Neural progenitor cell (in vitro differentiated cells): ENCODE measurements at regions not wholly inside any gene's neighbourhood (a gene's known extent, or its start where the extent isn't known, plus 50 kb on each side); places are given as distances from the start of the nearest gene placed in this dataset.

Experiments
- DNase-seq: peaks from one replicate; pipeline ENCODE4 v3.0.0-alpha.2; 2016; ENCODE audit warnings: low spot score
- H2AFZ ChIP-seq: fragments of 200-600 bp; sonication (generic); replicated peaks from 2 replicates; pipeline ENCODE4 v1.6.1; 2016; ENCODE audit warnings: antibody characterized with exemption
- H3F3A ChIP-seq: fragments of 200-600 bp; sonication (generic); 2 replicates; pipeline ENCODE4 v1.6.1; 2016; ENCODE audit warnings: antibody characterized with exemption, low read depth
- H3K27ac ChIP-seq: fragments of 200-600 bp; sonication (generic); 2 replicates; pipeline ENCODE4 v1.5.1; 2016; ENCODE audit warnings: mild to moderate bottlenecking
- H3K27me3 ChIP-seq: fragments of 200-600 bp; sonication (generic); 2 replicates; pipeline ENCODE4 v1.6.1; 2016; ENCODE audit warnings: mild to moderate bottlenecking, moderate library complexity
- H3K36me3 ChIP-seq: fragments of 200-600 bp; sonication (generic); 2 replicates; pipeline ENCODE4 v1.5.1; 2016
- H3K4me1 ChIP-seq: fragments of 200-600 bp; sonication (generic); 2 replicates; pipeline ENCODE4 v1.6.1; 2016; ENCODE audit warnings: mixed run types
- H3K4me2 ChIP-seq: fragments of 200-600 bp; sonication (generic); 2 replicates; pipeline ENCODE4 v1.6.1; 2016
- H3K4me3 ChIP-seq: fragments of 200-600 bp; sonication (generic); 2 replicates; pipeline ENCODE4 v1.5.1; 2016
- H3K79me2 ChIP-seq: fragments of 200-600 bp; sonication (generic); 2 replicates; pipeline ENCODE4 v1.6.1; 2016; ENCODE audit warnings: low read depth
- H3K9ac ChIP-seq: fragments of 200-600 bp; sonication (generic); 2 replicates; pipeline ENCODE4 v1.6.1; 2016
- H3K9me3 ChIP-seq: fragments of 200-600 bp; sonication (generic); 2 replicates; pipeline ENCODE4 v1.5.1; 2016; ENCODE audit warnings: low read depth
- H4K20me1 ChIP-seq: fragments of 200-600 bp; sonication (generic); 2 replicates; pipeline ENCODE4 v1.6.1; 2016; ENCODE audit warnings: low read depth
- H3K27ac Mint-ChIP-seq: 3 replicates; pipeline ENCODE4 v1.8.0; 2021; ENCODE audit warnings: mixed read lengths
- H3K27me3 Mint-ChIP-seq: 2 replicates; pipeline ENCODE4 v1.8.0; 2022; ENCODE audit warnings: low read depth, mild to moderate bottlenecking, inconsistent platforms, moderate library complexity, mixed read lengths; ENCODE audit not compliant: insufficient read depth
- H3K36me3 Mint-ChIP-seq: 3 replicates; pipeline ENCODE4 v1.8.0; 2021; ENCODE audit warnings: mixed read lengths
- H3K4me1 Mint-ChIP-seq: 3 replicates; pipeline ENCODE4 v1.8.0; 2021; ENCODE audit warnings: mixed read lengths
- H3K4me3 Mint-ChIP-seq: 3 replicates; pipeline ENCODE4 v1.8.0; 2021; ENCODE audit warnings: mild to moderate bottlenecking, moderate library complexity, mixed read lengths
- H3K9me3 Mint-ChIP-seq: 3 replicates; pipeline ENCODE4 v1.8.0; 2020; ENCODE audit warnings: mixed read lengths
- EZH2 ChIP-seq: fragments of 200-600 bp; sonication (generic); IDR thresholded peaks from 2 replicates; pipeline ENCODE4 v1.6.1; 2017; ENCODE audit warnings: antibody characterized with exemption, mild to moderate bottlenecking, moderate library complexity
- EZH2phosphoT487 ChIP-seq: fragments of 200-600 bp; sonication (generic); IDR thresholded peaks from 2 replicates; pipeline ENCODE4 v1.6.1; 2017; ENCODE audit warnings: antibody characterized with exemption
- TF ChIP-seq, protein P1 (sequence below): fragments of 200-600 bp; sonication (generic); IDR thresholded peaks from 2 replicates; pipeline ENCODE4 v1.5.1; 2017; ENCODE audit warnings: antibody characterized with exemption, mild to moderate bottlenecking

DNA sequence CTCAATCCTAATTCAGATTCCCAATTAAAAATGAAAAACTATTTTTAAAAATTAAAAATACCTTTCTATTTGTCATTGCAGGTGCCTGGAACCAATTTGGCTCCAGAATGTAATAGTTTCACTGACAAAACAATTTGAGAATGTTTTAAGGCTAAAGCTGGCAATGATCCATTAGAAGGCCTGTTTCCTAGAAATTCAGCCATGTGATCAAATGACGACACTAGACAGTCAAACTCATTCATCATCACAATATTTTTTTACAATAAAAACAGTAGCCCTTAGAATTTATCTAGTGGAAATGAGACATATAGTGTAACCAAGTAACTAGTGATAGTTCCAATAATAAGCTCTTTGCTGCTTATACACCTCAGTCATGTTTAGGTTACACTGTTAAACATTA is 75.4 kb upstream of the MAP3K1 start:
- Histone ChIP-seq H4K20me1 (no peaks in the 10 kb centered on the region), H3K4me3 (no peak overlapping the region), H3K9ac (no peak overlapping the region), H3F3A (no peaks in the 10 kb centered on the region), H3K4me2 (no peak overlapping the region), H3K27me3 (no peaks in the 10 kb centered on the region), H3K36me3 (no peaks in the 10 kb centered on the region), H3K79me2 (no peaks in the 10 kb centered on the region), H3K9me3 (no peaks in the 10 kb centered on the region), H3K27ac (no peak overlapping the region), H3K4me1 (no peaks in the 10 kb centered on the region), H2AFZ (no peak overlapping the region)
- no peak for DNase-seq
- Mint-ChIP-seq H3K27ac (no peak overlapping the region), H3K9me3 (no peaks in the 10 kb centered on the region), H3K36me3 (no peaks in the 10 kb centered on the region), H3K4me3 (no peak overlapping the region), H3K27me3 (peaks cover 2% of the 10 kb centered on the region), H3K4me1 (peaks cover 9% of the 10 kb centered on the region)
- TF ChIP-seq EZH2 (no peak), EZH2phosphoT487 (no peak)
- TF ChIP-seq, protein P1, sequence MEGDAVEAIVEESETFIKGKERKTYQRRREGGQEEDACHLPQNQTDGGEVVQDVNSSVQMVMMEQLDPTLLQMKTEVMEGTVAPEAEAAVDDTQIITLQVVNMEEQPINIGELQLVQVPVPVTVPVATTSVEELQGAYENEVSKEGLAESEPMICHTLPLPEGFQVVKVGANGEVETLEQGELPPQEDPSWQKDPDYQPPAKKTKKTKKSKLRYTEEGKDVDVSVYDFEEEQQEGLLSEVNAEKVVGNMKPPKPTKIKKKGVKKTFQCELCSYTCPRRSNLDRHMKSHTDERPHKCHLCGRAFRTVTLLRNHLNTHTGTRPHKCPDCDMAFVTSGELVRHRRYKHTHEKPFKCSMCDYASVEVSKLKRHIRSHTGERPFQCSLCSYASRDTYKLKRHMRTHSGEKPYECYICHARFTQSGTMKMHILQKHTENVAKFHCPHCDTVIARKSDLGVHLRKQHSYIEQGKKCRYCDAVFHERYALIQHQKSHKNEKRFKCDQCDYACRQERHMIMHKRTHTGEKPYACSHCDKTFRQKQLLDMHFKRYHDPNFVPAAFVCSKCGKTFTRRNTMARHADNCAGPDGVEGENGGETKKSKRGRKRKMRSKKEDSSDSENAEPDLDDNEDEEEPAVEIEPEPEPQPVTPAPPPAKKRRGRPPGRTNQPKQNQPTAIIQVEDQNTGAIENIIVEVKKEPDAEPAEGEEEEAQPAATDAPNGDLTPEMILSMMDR, result no peak

DNA sequence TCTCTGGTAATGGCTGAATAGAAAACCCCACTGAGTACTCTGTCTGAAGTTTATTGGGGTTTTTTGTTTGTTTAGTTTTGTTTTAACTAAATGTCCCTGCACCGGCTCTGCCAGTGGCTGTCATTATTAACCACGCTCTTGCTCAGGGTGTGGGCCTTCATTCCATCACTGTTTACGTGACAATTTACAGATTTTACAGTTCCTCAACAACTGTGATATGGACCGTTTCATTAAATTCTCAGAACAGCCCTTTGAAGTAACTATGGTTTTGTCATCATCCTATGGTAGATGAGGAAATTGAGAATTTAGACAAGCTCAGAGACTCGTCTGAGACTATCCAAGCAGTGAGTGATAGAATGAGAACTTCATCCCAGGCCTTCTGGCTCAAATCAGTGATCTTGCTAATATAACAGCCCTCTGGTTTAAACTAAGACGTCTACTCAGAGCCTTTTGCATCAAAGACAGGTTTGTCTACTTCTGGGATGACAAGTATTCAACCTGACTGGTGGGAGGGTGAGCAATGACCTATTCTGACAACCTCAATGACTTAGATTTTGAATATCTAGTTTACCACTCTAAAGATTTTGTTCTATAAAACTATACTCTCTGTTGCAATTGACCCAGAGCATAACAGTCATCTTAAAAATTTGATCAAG is 77.3 kb upstream of the MAP3K1 start:
- Histone ChIP-seq H3K4me3 (no peak overlapping the region), H3K27me3 (no peaks in the 10 kb centered on the region), H3K79me2 (no peaks in the 10 kb centered on the region), H3K9ac (no peak overlapping the region), H3F3A (no peaks in the 10 kb centered on the region), H3K4me1 (peaks cover 10% of the 10 kb centered on the region), H3K36me3 (no peaks in the 10 kb centered on the region), H2AFZ (no peak overlapping the region), H3K9me3 (no peaks in the 10 kb centered on the region), H4K20me1 (no peaks in the 10 kb centered on the region), H3K4me2 (no peak overlapping the region), H3K27ac (no peak overlapping the region)
- no peak overlapping the region for H3K4me3 Mint-ChIP-seq
- peaks cover 23% of the 10 kb centered on the region for H3K4me1 Mint-ChIP-seq
- no peaks in the 10 kb centered on the region for H3K9me3 Mint-ChIP-seq
- H3K27ac Mint-ChIP-seq, result no peak overlapping the region
- TF ChIP-seq EZH2 (no peak), EZH2phosphoT487 (no peak)
- TF ChIP-seq, protein P1, result no peak
- DNase-seq, result no peak
- no peaks in the 10 kb centered on the region for H3K36me3 Mint-ChIP-seq
- peaks cover 5% of the 10 kb centered on the region for H3K27me3 Mint-ChIP-seq

DNA sequence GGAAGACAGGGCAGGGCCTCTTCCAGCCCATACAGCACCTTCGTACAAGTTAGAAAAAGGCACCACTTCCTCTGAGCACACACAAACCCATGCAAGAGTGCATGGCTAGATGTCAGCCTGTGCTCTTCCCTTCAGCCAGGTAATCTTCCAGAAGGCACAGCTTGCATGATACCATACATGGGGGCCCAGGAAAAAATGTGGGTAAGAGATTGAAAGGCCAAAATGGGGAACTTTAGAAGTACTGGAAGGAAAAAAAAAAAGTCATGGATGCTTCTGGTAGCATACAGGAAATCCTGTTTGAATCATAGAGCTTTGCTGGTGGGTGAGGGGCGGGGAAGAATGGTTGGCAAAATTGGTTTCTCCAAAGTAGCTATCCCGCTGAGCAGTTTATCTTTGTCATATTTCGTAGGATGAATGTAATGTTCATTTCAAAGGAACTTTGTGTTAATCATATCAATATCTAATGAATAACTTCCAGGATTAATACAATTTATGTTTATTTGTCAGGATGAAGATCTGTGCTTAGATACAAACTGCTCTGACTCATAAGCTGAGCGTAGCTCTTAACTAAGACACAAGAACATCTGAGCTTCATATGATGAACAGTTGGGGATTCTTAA is 78.2 kb upstream of the MAP3K1 start:
- no peak overlapping the region for H3K27ac Mint-ChIP-seq
- no peaks in the 10 kb centered on the region for H3K9me3 ChIP-seq
- no peaks in the 10 kb centered on the region for H3K79me2 ChIP-seq
- peaks cover 10% of the 10 kb centered on the region for H3K4me1 ChIP-seq
- H3K36me3 ChIP-seq, result no peaks in the 10 kb centered on the region
- no peaks in the 10 kb centered on the region for H3F3A ChIP-seq
- H3K27me3 ChIP-seq, result no peaks in the 10 kb centered on the region
- no peak overlapping the region for H2AFZ ChIP-seq
- TF ChIP-seq EZH2phosphoT487 (no peak), EZH2 (no peak)
- TF ChIP-seq, protein P1, result no peak
- no peak for DNase-seq
- no peaks in the 10 kb centered on the region for H4K20me1 ChIP-seq
- peaks cover 25% of the 10 kb centered on the region for H3K4me1 Mint-ChIP-seq
- H3K27ac ChIP-seq, result no peak overlapping the region
- peaks cover 5% of the 10 kb centered on the region for H3K27me3 Mint-ChIP-seq
- H3K4me3 ChIP-seq, result no peak overlapping the region
- H3K9ac ChIP-seq, result no peak overlapping the region
- no peak overlapping the region for H3K4me2 ChIP-seq
- no peak overlapping the region for H3K4me3 Mint-ChIP-seq
- H3K36me3 Mint-ChIP-seq, result no peaks in the 10 kb centered on the region
- H3K9me3 Mint-ChIP-seq, result no peaks in the 10 kb centered on the region
